22Rv1 (cell line): ENCODE measurements at regions not wholly inside any gene's neighbourhood (a gene's known extent, or its start where the extent isn't known, plus 50 kb on each side); places are given as distances from the start of the nearest gene placed in this dataset.

Experiments
- H3K27ac ChIP-seq: fragments of 450-650 bp; 2 replicates; pipeline ENCODE4 v1.5.1; 2017
- ZFX ChIP-seq: fragments of 450-650 bp; IDR thresholded peaks from 2 replicates; pipeline ENCODE4 v1.6.1; 2017; ENCODE audit warnings: antibody characterized with exemption, borderline replicate concordance
- TF ChIP-seq, protein P1 (sequence below): fragments of 450-650 bp; IDR thresholded peaks from 2 replicates; pipeline ENCODE4 v1.5.1; 2017; ENCODE audit warnings: mild to moderate bottlenecking

DNA sequence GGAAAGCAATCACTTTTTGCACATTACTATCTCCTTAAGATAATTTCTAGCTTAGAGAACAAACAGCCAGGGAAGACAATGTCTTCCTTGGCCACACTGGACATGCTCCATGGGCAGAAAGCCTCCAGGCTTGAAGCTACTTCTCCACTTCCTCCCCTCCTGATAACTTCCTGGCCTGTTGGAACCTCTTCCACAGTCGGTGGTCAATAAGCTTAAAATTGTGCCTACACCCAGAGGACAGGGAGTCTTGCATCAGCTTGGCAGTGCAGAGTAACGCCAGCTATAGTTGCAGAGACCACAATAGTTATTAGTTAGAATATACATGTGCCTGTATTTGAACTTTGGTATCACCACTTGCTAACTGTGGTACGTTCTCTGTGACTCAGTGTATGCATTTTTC lies 58.1 kb upstream of the ABCA1 start:
- TF ChIP-seq ZFX = no peak
- TF ChIP-seq, protein P1, sequence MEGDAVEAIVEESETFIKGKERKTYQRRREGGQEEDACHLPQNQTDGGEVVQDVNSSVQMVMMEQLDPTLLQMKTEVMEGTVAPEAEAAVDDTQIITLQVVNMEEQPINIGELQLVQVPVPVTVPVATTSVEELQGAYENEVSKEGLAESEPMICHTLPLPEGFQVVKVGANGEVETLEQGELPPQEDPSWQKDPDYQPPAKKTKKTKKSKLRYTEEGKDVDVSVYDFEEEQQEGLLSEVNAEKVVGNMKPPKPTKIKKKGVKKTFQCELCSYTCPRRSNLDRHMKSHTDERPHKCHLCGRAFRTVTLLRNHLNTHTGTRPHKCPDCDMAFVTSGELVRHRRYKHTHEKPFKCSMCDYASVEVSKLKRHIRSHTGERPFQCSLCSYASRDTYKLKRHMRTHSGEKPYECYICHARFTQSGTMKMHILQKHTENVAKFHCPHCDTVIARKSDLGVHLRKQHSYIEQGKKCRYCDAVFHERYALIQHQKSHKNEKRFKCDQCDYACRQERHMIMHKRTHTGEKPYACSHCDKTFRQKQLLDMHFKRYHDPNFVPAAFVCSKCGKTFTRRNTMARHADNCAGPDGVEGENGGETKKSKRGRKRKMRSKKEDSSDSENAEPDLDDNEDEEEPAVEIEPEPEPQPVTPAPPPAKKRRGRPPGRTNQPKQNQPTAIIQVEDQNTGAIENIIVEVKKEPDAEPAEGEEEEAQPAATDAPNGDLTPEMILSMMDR = no peak
- H3K27ac ChIP-seq = no peak overlapping the region

DNA sequence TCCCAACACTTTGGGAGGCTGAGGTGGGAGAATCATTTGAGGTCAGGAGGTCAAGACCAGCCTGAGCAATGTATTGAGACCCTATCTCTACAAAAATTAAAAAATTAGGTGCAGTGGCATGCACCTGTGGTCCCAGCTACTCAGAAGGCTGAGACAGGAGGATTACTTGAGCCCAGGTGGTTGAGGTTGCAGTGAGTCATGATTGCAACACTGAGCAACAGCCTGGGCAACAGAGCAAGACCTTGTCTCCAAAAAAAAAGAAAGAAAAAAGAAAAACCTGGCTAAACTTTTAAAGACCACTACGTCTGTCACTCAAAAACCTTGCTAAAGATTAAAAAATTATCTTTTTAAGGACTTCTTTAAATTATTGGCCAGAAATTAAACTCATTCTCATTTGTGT lies 59.8 kb upstream of the ABCA1 start:
- TF ChIP-seq, protein P1 = no peak
- TF ChIP-seq ZFX = no peak

DNA sequence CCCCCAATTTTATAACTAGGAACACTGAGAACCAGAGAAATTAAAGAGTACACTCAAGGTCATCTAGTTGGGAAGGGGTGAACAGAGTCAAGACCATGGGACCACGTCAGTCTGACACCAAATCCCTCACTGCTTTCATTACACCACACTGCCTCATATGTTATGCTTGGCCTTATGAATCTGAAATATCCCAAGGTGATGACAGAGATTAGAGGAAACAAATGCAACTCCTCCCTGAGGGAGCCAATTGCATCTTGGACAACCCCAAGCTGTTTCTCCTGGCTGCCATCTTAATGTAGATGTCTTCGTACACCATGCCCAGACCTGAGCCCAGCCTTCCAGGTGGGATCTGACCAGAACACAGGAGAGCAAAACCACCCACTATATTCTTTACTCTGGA lies 60.6 kb upstream of the ABCA1 start:
- TF ChIP-seq ZFX = no peak
- TF ChIP-seq, protein P1 = no peak
- no peak overlapping the region for H3K27ac ChIP-seq

More for the DNA sequence above, 59.8 kb upstream of the ABCA1 start:
- no peak overlapping the region for H3K27ac ChIP-seq

DNA sequence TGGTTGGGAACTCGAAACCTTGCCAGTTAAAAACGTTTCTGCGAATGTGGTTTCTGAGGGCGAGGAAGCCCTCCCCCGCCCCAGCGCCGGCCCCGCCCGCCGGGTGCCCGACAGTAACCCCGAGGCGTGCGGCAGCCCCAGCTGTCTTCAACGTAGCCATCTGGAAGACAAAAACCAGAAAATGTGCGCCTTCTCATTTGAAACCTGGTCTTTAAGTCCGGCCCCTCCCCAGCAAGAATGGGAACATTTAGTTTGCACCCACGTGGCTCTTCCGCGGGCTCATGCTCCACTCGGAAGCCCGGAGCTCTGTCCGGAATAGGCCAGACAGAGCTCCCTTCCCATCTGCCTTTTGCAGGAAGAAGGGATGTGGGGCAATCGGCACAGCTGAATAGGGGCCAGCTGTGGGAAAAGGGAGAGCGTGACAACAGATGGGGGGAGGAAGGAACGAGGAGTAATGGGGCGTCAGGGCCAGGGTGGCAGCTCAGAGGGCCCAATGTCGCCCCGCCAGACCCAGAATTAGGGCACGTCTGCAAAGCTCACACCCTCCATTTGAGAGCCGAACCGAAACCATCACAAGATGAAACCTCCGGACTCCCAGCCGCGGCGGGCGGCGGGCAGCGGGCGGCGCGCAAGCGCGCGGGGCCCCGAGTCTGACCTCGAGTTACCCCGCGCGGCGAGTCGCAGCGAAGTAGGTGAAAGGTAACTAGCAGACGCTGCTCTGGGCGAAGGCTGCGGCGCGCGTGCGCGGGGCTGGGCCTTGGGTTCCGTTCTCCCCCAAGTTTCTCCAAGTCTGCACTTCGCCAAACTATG lies 63.4 kb upstream of the ABCA1 start:
- no peak for TF ChIP-seq ZFX
- TF ChIP-seq, protein P1 = no peak
- H3K27ac ChIP-seq = no peak overlapping the region

DNA sequence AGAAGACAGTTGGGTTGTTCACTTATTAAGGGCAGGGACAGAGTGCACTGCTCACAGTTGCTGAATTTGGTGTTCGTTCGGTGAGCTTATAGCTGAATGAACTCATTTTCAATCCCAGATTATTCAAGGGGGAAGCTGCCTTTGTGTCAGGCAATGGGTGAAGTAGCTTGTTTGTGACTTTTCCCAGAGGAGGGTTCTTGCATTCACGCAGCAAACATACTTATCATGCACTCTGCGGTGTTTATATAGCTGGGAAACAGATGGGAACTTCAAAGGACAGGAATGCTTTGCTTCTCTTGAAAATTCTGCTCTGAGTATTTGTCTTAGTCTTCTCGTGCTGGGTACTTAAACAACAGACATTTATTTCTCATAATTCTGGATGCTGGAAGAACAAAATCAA lies 64.7 kb upstream of the ABCA1 start:
- no peak overlapping the region for H3K27ac ChIP-seq
- TF ChIP-seq, protein P1 = no peak
- TF ChIP-seq ZFX = no peak

DNA sequence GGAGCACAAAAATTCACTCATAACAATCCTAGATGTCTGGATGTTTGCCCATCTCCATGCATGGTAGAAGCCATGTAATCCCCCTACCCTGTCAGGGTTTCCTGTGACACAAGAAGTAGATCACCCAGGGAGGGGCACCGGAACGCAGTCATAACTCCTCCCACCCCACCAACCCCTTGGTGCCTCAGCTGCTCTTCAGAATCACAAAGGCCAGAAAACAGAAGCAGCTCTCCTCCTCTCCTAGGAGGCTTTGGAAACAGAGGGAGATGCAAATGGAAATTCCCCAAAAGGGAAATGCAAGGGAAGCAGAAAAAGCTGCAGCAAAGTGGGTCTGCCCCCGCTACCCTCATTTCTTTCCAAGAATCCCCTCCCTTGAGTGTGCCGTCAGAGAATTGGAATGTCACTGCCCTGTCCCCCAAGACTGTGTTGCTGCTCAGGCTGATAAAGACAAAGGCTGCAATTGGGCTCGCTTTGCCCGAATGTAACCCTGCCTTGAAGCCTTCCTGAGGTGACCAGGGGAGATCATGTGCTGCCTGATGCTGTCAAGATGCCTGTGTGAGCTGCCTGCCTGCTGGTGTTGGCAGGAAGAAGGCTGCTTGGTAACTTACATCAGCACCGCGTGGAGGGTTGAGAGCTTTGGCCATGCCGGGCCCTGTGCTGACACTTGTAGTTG lies 65.5 kb upstream of the ABCA1 start:
- TF ChIP-seq ZFX = no peak
- TF ChIP-seq, protein P1 = no peak

DNA sequence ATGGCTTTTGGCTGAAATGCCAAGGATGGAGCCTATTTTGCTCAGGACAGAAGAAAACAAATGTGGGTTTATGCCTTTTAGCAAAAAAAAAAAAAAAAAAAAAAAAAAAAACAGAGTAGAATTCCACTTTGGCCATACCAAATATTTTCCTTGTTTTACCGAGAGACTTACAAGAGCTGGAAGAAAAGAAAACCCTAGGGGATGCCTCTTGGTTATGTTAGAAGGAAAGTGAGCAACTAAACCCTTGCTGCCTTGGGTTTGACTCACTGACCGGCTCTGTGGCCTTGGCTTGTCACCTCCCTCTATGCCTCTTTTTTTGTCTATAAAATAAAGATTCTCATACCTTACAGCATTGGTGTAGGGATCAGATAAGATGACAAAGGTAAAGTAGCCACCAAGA lies 69.6 kb upstream of the ABCA1 start:
- no peak overlapping the region for H3K27ac ChIP-seq
- TF ChIP-seq, protein P1 = no peak
- TF ChIP-seq ZFX = no peak

More for the DNA sequence above, 65.5 kb upstream of the ABCA1 start:
- H3K27ac ChIP-seq = no peak overlapping the region
